Right lobe of liver (tissue), 6 donors: ENCODE measurements at regions not wholly inside any gene's neighbourhood (a gene's known extent, or its start where the extent isn't known, plus 50 kb on each side); places are given as distances from the start of the nearest gene placed in this dataset.

Source experiments
- ATAC-seq, 4 donors: fragments of 200-7000 bp; cut with Tn5 transposase; one replicate each; pipeline ENCODE4 v1.9.1; 2020; ENCODE audit warnings: mild to moderate bottlenecking in 4 of 4, moderate library complexity in 4 of 4
- DNase-seq, 3 donors: peaks; one replicate each; pipeline ENCODE4 v3.0.0-alpha.2; 2020
- H3K27ac ChIP-seq, 3 donors: fragments of 200-600 bp; one replicate each; pipeline ENCODE4 v1.8.0; 2022
- H3K27me3 ChIP-seq, 2 donors: fragments of 200-600 bp; one replicate each; pipeline ENCODE4 v1.8.0; 2022
- H3K36me3 ChIP-seq, 4 donors: fragments of 200-600 bp; sonication (generic) in 1 of 4; one replicate each; pipeline versions ENCODE4 v1.5.1 to v1.8.0; 2017 to 2022; ENCODE audit warnings: control low read depth in 1 of 4
- H3K4me1 ChIP-seq, 4 donors: fragments of 200-600 bp; sonication (generic) in 1 of 4; one replicate each; pipeline versions ENCODE4 v1.5.1 to v1.8.0; 2017 to 2022; ENCODE audit warnings: control low read depth in 1 of 4
- H3K4me3 ChIP-seq, 3 donors: fragments of 200-600 bp; one replicate each; pipeline ENCODE4 v1.8.0; 2022
- H3K9me3 ChIP-seq, 4 donors: fragments of 200-600 bp; sonication (generic) in 1 of 4; one replicate each; pipeline versions ENCODE4 v1.5.1 to v1.8.0; 2017 to 2022; ENCODE audit warnings: control low read depth in 1 of 4
- CTCF ChIP-seq, 4 donors: fragments of 200-600 bp in 3 of 4; fragments of 450-650 bp in 1 of 4; IDR thresholded peaks; one replicate each; pipeline versions ENCODE4 v1.5.1 to v1.8.0; 2016 to 2022; ENCODE audit warnings: antibody characterized with exemption in 4 of 4, mild to moderate bottlenecking in 2 of 4
- POLR2A ChIP-seq: fragments of 450-650 bp; IDR thresholded peaks from one replicate; pipeline ENCODE4 v1.6.1; 2017; ENCODE audit warnings: antibody characterized with exemption, mild to moderate bottlenecking
- WGBS: methylation state at CpG from one replicate; pipeline ENCODE4 v1.1.6; 2018; ENCODE audit warnings: low coverage, low lambda C conversion rate; ENCODE audit not compliant: insufficient coverage; ENCODE audit errors: missing lambda C conversion rate; 5-methylcytosine and 5-hydroxymethylcytosine counted together
- intact Hi-C, 2 donors: fragments of 100-400 bp; cut with DNase I; formaldehyde crosslinking; loops; one replicate each; pipeline versions ENCODE4 v1.11.2 to v1.14.1; 2022
- donor health status: DM: no; HTN: yes; CAD: no.
- donor health status: DM: no; HTN: no; CAD: no.
- donor health status: DM: no; HTN: no; CAD: no.
- donor health status: DM: no; HTN: yes; CAD: no.
- donor health status: DM: no; HTN: yes; CAD: no.

- no peak overlapping the region for H3K4me3 ChIP-seq
- 88% methylated on average over 1 of the region's 4 CpGs for WGBS
- H3K4me1 ChIP-seq: no peaks in the 10 kb centered on the region
- H3K9me3 ChIP-seq: no peaks in the 10 kb centered on the region
- TF ChIP-seq POLR2A: no peak
- no peak for TF ChIP-seq CTCF (IDR thresholded peaks at IDR 0.05)
- no peak overlapping the region for H3K27ac ChIP-seq
- DNase-seq: no peak
- no peaks in the 10 kb centered on the region for H3K36me3 ChIP-seq
- ATAC-seq: no peak
- intact Hi-C loops: no loop called here
- H3K27me3 ChIP-seq: no peaks in the 10 kb centered on the region
These were observed 123.2 kb upstream of the RIPOR2 start for GRCh38 chr6:25058941-25059340.

- no peaks in the 10 kb centered on the region for H3K4me1 ChIP-seq
- H3K36me3 ChIP-seq: no peaks in the 10 kb centered on the region
- TF ChIP-seq CTCF (IDR thresholded peaks at IDR 0.05) (no peak), POLR2A (no peak)
- H3K9me3 ChIP-seq: no peaks in the 10 kb centered on the region
- 93% methylated on average over 2 of the region's 2 CpGs for WGBS
- ATAC-seq (no peak), DNase-seq (no peak)
- H3K4me3 ChIP-seq: no peak overlapping the region
- intact Hi-C loops: no loop called here
- H3K27ac ChIP-seq: no peak overlapping the region
- H3K27me3 ChIP-seq: no peaks in the 10 kb centered on the region
These were observed 124.8 kb upstream of the RIPOR2 start for GRCh38 chr6:25060522-25060921.

DNA sequence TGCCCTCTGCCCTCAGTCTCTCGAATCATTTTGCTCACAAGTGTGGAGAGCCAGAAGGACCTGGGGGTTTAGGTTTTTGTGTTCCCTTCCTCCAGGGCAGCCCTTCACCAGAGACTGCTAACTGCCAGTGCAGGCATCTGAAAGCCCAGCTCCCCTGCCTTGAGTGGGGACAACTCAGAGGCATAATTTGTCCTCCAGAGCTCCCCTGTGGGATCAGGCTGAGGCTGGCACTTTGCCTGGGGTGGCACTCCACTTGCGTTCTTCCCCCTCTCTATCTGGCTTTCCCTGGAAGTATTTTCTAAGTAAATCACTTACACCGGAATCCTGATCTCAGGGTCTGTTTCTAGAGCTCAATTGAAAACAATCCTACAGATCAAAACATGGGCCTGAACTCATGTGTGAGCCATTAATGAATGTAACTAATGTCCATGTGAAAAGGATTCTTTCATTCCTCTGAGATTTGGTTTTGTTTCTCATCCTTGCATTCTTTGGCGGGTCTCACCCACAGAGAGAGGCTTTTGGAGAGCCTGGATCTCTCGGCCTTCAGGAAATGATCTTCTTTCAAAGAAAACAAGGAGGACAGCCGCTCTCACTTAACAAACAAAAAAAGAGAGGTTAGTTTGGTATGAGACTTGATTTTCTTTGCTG, 125.7 kb upstream of the RIPOR2 start:
- DNase-seq: no peak
- Histone ChIP-seq H3K27ac (no peak overlapping the region), H3K9me3 (no peaks in the 10 kb centered on the region), H3K4me3 (no peak overlapping the region), H3K4me1 (no peaks in the 10 kb centered on the region), H3K27me3 (no peaks in the 10 kb centered on the region), H3K36me3 (no peaks in the 10 kb centered on the region)
- ATAC-seq: no peak
- TF ChIP-seq CTCF (IDR thresholded peaks at IDR 0.05) (no peak), POLR2A (no peak)
- 79% methylated on average over 6 of the region's 6 CpGs for WGBS
- intact Hi-C loops: no loop called here

GRCh38 chr6:25062070-25062811, 126.5 kb upstream of the RIPOR2 start:
- intact Hi-C loops: no loop called here
- ATAC-seq (no peak), DNase-seq (no peak)
- Histone ChIP-seq H3K9me3 (no peaks in the 10 kb centered on the region), H3K36me3 (no peaks in the 10 kb centered on the region), H3K4me1 (no peaks in the 10 kb centered on the region), H3K4me3 (no peak overlapping the region), H3K27me3 (no peaks in the 10 kb centered on the region), H3K27ac (no peak overlapping the region)
- no peak for TF ChIP-seq POLR2A
- TF ChIP-seq CTCF (IDR thresholded peaks at IDR 0.05): no peak
- 68% methylated on average over 7 of the region's 7 CpGs for WGBS
